GM13977 (cell line): ENCODE measurements at regions not wholly inside any gene's neighbourhood (a gene's known extent, or its start where the extent isn't known, plus 50 kb on each side); places are given as distances from the start of the nearest gene placed in this dataset.

Experiments
- DNase-seq: peaks from one replicate; pipeline ENCODE4 v3.0.0; 2012; ENCODE audit warnings: low spot score
- in situ Hi-C: fragments of 300-500 bp; cut with MboI; formaldehyde crosslinking; loops from one replicate; pipeline ENCODE4 v1.12.0; 2022; ENCODE audit warnings: low sequenced_read_pairs, low pct_unique_long_range_greater_than_20kb, mixed read lengths, inconsistent platforms; ENCODE audit not compliant: unreplicated experiment
- TF ChIP-seq, protein P1 (sequence below): IDR thresholded peaks from 2 replicates; pipeline ENCODE4 v1.5.1; 2012; ENCODE audit warnings: mild to moderate bottlenecking, control low read depth; ENCODE audit not compliant: insufficient read depth; ENCODE audit errors: extremely low read depth, missing control alignments

DNA sequence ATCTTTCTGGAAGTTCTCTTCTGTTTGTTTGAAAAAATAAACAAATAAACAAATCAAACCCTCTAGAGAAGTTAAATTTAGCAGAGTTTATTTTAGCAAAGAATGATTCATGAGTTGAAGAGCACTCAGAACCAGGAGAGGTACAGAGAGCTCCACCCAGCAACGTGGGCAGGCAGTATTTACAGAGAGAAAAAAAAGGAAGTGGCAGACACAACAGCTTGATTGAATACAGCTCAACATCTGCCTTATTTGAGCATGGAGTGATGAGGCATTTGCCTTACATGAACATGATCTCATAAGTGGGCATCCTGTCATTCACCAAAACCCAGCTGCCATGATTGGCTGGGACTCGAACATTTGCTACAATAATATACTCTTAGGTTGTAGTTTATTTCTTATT is 381.6 kb upstream of the ADAMTS16 start:
- TF ChIP-seq, protein P1, sequence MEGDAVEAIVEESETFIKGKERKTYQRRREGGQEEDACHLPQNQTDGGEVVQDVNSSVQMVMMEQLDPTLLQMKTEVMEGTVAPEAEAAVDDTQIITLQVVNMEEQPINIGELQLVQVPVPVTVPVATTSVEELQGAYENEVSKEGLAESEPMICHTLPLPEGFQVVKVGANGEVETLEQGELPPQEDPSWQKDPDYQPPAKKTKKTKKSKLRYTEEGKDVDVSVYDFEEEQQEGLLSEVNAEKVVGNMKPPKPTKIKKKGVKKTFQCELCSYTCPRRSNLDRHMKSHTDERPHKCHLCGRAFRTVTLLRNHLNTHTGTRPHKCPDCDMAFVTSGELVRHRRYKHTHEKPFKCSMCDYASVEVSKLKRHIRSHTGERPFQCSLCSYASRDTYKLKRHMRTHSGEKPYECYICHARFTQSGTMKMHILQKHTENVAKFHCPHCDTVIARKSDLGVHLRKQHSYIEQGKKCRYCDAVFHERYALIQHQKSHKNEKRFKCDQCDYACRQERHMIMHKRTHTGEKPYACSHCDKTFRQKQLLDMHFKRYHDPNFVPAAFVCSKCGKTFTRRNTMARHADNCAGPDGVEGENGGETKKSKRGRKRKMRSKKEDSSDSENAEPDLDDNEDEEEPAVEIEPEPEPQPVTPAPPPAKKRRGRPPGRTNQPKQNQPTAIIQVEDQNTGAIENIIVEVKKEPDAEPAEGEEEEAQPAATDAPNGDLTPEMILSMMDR = no peak
- DNase-seq = no peak

GRCh38 chr5:4758996-4759395 is 381.1 kb upstream of the ADAMTS16 start:
- TF ChIP-seq, protein P1 = no peak
- in situ Hi-C loops = no loop called here
- no peak for DNase-seq

More for the DNA sequence above, 381.6 kb upstream of the ADAMTS16 start:
- in situ Hi-C loops = no loop called here

DNA sequence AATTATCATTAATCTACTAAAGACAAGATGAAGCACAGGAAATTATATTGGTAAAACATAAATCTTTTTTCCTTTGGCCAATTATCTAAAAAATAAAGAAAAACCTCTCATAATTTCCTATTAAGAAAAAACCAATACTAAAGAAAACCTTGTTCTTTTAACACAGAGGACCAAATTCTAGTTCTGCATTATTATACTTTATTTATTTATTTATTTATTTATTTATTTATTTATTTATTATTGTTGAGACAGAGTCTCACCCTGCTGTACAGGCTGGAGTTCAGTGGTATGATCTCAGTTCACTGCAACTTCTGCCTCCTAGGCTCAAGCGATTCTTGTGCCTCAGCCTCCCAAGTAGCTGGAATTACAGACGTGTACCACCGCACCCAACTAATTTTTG is 377.8 kb upstream of the ADAMTS16 start:
- in situ Hi-C loops = no loop called here

DNA sequence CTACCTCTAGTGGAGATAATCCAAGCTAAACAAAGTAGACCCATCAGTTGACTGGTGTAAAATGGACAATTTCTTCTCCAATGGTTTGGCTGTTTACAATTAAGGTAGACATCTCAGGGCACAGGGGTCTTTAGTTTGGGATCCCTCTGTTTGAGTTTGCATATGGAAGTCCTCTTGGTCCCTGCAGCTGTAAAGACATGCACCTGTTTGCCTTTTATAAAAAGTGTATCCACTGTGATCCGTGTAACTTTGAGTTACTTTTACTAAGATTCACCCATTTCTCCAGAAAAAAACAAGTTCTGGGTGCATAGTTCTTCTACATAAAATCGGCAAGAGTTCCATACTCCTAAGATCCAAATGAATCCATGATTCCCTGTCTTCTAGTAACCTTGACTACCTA is 374.7 kb upstream of the ADAMTS16 start:
- in situ Hi-C loops = no loop called here
- DNase-seq = no peak
- TF ChIP-seq, protein P1 = no peak

More for the DNA sequence above, 377.8 kb upstream of the ADAMTS16 start:
- DNase-seq = no peak
- TF ChIP-seq, protein P1 = no peak

DNA sequence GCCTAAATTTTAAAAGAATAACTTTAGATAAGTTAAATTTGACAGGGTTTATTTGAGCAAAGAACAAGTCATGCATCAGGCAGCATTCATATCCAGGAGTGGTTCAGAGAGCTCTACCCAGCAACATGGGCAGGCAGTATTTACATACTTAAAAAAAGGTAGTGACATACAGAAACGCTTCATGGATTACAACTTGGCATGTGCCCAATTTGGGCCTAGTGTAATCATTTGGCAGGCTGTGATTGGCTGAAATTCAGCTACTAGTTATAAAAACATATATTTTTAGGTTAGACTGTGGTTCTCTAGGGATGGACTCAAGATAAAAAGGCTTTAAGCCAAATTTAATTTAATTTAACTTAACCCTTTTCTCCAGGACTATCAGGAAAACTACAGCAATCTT is 374.0 kb upstream of the ADAMTS16 start:
- in situ Hi-C loops = no loop called here
- no peak for DNase-seq

GRCh38 chr5:4772591-4772990 is 367.5 kb upstream of the ADAMTS16 start:
- DNase-seq = no peak
- TF ChIP-seq, protein P1 = no peak
- in situ Hi-C loops = no loop called here

More for the DNA sequence above, 374.0 kb upstream of the ADAMTS16 start:
- TF ChIP-seq, protein P1 = no peak

- in situ Hi-C loops = no loop called here
- no peak for DNase-seq
- TF ChIP-seq, protein P1 = no peak
Observed at GRCh38 chr5:4773827-4774317, 366.3 kb upstream of the ADAMTS16 start.
